ENCODE measurements at regions not wholly inside any gene's neighbourhood (a gene's known extent, or its start where the extent isn't known, plus 50 kb on each side); places are given as distances from the start of the nearest gene placed in this dataset.
A peak's percentile ranks its signal among the peaks of the same experiment; 100 is the strongest.

DNA sequence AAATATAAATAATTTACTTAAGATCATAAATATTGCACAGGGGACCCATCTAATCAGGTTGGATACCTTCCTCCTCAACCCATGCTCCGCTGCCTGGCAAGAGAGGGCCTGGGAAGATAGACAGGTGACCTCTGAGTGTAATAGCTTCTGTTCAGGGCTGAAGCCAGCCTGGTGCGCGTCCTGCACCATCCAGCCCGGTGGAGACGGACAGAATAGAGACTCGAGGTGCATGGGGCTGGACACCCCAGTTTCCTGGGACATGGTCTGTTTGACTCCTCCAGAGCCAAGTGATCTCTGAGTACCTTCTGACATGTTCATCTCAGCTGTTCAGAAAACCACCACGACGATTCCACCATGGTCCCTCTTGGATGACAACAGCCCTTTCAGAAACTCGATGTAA lies 209.3 kb upstream of the MYT1L start:
- no peak for DNase-seq (ENCODE audit: low spot score)

DNA sequence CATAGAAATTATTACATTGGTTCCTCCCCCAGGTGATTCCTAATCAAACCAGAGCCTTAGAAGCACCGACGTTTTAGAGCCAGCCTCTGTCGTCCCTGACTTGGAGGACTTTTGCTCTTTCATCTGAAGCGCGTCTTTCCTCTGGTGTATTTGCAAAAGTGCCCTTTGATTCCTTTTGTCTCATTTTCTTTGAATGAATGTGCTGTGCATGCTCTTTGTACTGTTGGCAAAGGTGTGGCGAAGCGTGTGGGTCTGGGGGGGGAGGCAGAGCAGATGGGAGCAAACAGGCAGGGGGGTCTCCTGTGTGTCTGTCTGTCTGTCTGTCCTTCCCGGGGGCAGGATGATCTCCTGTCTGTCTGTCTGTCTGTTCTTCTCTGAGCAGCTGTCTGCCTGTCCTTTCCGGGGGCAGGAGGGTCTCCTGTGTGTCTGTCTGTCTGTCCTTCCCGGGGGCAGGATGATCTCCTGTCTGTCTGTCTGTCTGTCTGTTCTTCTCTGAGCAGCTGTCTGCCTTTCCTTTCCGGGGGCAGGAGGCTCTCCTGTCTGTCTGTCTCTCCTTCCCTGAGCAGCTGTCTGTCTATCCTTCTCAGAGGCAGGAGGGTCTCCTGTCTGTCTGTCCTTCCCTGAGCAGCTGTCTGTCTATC lies 205.5 kb upstream of the MYT1L start:
- no peak for DNase-seq (ENCODE audit: low spot score)

- DNase-seq (ENCODE audit: low spot score), result no peak
Observed at GRCh38 chr2:2530334-2530733, 199.3 kb upstream of the MYT1L start.

- DNase-seq (ENCODE audit: low spot score), result no peak
Observed at GRCh38 chr2:2528846-2529245, 197.8 kb upstream of the MYT1L start.

- peak; percentile 73 for DNase-seq (ENCODE audit: low spot score)
Observed at GRCh38 chr2:2527148-2527547, 196.1 kb upstream of the MYT1L start.

GRCh38 chr2:2524348-2524941 lies 193.4 kb upstream of the MYT1L start:
- DNase-seq (ENCODE audit: low spot score), result no peak

DNA sequence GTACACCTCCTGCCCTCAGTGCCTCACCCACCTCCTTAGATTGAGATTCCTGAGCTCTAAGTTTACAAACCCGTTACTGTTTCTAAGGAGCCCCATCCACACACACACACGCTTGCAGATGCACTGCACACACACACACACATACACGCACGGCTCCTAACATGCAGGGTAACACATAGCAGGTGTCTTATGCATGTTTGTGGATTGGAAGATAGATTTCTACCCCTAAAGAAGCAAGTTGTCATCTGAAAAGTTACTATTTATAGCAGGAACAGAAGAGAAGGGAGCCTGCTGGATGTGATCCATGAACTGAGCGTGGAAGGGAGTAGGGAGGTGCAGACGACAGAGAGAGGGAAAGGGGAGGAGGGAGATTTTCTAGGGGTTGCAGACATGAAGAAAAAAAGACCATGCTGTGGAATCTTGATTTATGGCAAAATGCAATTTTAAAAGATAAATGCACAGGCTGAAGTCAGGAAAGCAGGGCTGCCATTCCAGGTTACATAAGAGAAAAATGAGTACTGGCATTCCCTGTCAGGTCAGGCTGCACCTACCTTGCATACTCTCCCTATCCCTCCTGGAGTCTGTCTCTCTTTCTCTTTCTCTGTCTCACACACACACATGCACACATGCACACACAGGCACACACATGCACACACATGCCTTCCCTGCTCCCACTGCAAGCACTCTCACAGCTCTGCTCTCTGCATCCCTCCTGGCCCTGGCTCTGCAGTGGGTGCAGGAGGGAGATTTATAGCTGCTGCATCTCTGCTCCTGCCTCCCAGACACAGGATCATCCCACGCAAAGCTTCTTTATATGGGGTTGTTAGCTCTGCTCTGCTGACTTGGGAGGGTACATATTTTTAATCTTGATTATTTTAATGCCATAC lies 192.6 kb upstream of the MYT1L start:
- no peak for DNase-seq (ENCODE audit: low spot score)

GRCh38 chr2:2520401-2520811 lies 189.3 kb upstream of the MYT1L start:
- DNase-seq (ENCODE audit: low spot score), result no peak

DNA sequence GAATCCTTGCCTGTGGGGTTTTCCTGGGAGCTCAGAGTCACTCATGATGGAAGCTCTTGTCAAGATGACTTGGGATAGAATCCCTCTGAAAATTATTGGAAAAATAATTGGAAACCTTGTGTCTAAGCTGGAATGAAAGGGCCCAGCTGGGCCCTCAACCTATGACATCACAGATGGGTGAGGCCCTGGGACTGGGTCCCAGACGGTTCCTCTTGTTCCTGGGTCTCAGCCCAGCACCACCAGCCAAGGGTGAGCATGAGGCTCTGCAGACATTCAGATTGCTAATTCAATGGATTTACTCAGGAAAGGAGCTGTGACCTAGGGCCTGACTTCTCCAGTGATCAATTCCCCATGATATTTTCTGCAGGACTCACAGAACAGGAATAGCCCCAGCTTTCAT lies 188.3 kb upstream of the MYT1L start:
- no peak for DNase-seq (ENCODE audit: low spot score)

DNA sequence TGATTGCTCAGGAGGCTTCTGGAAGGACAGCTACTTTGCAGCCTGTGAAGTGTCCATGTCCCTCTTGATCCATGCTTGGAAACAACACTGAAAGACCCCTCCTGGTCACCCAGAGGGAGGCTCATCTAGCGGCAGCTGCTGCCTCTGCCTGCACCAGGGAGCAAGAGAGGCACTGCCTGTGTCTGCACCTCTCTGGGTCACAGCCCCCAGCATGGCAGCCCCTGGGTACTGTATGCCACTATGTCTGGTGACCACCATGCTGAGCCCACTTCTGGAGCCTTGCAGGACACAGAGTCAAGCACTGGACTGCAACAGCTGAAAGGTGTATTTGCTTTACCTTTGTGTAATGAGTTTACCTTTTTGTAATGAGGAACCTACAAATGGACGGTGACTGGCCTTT lies 186.3 kb upstream of the MYT1L start:
- DNase-seq (ENCODE audit: low spot score), result no peak

DNA sequence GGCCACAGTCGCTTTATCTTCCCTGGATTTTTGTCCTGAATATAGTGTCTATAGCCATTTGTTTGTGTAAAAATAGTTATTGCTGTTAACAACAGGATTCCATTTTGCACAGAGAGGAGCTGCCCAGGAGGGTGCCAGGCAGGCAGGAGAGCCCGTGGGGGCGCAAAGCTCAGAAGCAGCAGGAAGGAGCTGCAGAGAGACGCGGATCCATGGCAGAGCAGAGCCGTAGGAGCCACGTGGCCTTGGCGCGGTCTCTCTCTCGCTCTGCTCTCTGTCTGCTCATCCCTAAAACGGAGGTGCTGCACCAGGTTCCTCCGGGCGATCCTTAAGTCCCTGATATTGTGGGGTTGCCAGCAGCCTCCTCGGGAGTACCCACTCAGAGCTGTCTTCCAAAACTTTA lies 185.3 kb upstream of the MYT1L start:
- DNase-seq (ENCODE audit: low spot score), result no peak

- no peak for DNase-seq (ENCODE audit: low spot score)
Observed at GRCh38 chr2:2512931-2513330, 181.9 kb upstream of the MYT1L start.

GRCh38 chr2:2507417-2507997 lies 176.4 kb upstream of the MYT1L start:
- DNase-seq (ENCODE audit: low spot score), result no peak

- DNase-seq (ENCODE audit: low spot score), result no peak
Observed at GRCh38 chr2:2506536-2506935, 175.5 kb upstream of the MYT1L start.

GRCh38 chr2:2505604-2506003 lies 174.5 kb upstream of the MYT1L start:
- DNase-seq (ENCODE audit: low spot score), result no peak

- DNase-seq (ENCODE audit: low spot score), result no peak
Observed at GRCh38 chr2:2503864-2504418, 172.9 kb upstream of the MYT1L start.

- no peak for DNase-seq (ENCODE audit: low spot score)
Observed at GRCh38 chr2:2502201-2502549, 171.1 kb upstream of the MYT1L start.

DNA sequence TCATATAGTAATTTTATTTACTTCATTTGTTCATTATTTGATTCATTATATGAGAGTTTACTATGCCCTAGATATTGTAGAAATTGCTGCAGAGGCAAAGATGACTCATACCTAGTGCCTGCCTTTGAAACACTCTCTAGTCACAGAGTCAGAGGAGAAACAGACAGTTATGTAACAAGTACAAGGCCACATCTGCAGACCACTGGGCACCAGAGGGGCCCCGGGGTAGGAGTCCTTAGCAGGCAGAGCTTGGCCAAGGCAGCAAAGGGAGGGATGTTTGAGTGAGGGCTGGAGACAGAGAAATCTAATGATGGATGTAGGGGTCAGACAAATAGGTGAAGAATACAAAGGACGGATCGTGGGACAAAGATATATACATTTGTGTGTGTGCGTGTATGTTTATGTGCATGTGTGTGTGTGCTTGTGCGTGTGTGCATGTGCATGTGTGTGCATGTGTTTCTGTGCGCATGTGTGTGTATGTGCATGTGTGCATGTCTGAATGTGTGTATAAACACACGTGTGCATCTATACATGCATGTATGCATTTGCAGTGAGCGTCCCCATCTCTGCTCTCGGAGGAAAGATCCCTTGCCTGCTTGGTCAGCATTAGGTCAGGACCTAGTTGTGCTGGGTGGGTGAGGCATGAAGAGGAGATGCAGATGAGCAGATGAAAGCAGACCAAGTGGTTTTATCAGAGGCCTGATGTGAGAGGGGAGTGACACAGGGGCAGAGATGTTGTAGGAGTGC lies 170.6 kb upstream of the MYT1L start:
- DNase-seq (ENCODE audit: low spot score), result no peak

- DNase-seq (ENCODE audit: low spot score), result no peak
Observed at GRCh38 chr2:2495606-2496005, 164.5 kb upstream of the MYT1L start.

DNA sequence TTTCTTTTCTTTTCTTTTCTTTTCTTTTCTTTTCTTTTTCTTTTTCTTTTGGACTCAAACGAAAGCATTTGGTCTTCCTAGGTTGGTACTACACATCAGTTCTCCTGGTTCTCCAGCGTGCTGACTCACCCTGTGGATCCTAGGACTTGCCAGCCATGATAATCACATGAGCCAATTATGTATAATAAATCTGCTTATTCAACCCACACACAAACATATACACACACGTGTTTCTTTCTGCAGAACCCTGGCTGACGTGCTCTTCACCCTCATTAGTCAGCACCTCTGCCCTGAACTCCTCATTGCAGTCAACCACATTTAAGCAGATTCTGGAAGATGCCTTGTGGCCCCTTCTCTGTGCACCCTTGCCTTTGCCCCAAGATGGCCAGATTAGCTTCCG lies 162.4 kb upstream of the MYT1L start:
- DNase-seq (ENCODE audit: low spot score), result no peak

GRCh38 chr2:2492800-2493199 lies 161.7 kb upstream of the MYT1L start:
- DNase-seq (ENCODE audit: low spot score), result no peak

DNA sequence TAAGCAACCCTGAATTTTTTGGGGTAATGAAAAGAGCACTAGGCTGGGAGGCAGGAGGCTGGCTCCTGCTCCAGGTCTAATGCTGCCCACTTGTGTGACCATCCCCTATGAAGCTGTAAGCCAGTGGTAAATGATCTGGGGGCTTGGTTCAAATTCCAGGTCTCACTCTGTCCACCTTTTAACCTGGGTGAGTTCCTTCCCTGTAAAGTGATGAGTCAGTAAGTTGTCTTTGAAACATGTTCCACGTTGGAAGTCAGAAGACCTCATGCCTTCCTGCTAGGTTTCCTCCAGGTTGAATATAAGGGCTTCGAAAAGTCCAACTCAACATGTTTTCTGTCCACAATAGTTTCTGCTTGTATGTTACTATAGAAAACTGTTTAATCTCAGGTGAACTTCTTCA lies 160.9 kb upstream of the MYT1L start:
- DNase-seq (ENCODE audit: low spot score), result no peak

All from RKO (cell line).